ENCODE measurements at regions not wholly inside any gene's neighbourhood (a gene's known extent, or its start where the extent isn't known, plus 50 kb on each side); places are given as distances from the start of the nearest gene placed in this dataset.
A peak's percentile ranks its signal among the peaks of the same experiment; 100 is the strongest.

DNA sequence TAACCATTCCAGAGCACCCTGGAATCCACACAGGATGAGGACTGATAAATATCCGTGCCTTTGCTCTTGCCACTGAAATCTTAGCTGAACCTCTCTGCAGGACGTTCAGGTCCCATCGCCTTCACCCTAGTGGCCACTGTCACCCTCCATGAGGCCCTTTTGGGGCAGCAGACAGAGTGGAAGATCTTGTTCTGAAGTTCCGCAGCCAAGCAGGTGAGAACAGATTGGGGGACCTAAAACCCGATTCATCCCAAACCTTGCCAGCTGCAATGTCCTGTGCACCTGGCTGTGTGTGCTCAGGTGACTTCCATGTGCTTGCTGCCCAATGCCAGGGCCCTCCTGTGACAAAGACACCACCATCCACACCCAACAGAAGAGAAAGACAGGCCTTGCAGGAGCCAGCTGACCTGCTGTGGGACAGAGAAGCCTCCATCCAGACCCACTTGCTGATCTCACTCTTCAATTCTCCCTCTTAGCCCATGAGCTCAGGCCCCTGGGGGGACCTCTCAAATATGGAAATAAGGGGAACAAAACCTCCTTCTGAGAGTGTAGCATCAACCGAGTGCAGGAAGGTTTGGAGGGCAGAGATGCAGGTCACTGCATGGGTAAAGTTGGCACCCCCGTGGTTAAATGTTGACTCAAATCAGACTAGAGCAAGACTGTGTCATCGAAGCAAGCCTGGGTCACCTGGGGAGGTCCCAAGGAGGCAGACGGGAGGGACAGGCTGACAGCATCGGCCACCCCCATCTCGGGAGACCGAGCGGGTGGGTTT lies 308.7 kb upstream of the DIO3 start:
- H3K27me3 ChIP-seq (ENCODE audit: control insufficient read depth in 1 of 2, insufficient read depth in 2 of 2, low read length in 2 of 2), result peaks cover 23 to 82% of the 10 kb centered on the region in 2 experiments
- WGBS (ENCODE audit: low lambda C conversion rate), result 29% methylated on average over 5 of the region's 13 CpGs
- no peaks in the 10 kb centered on the region for H3K9me3 ChIP-seq (ENCODE audit: low read length)
- POLR2A ChIA-PET, result no interaction called here
- ATAC-seq, result no peak
- H3K4me3 ChIP-seq (replicated peaks in 1 of 3; ENCODE audit: insufficient read depth in 1 of 3, low read depth in 2 of 3, low read length in 3 of 3), result peak overlapping the region in 1 of 3 experiments; percentile 14; a peak in 1 of 6 replicates
- no peak for DNase-seq (ENCODE audit: low spot score)
- no TSS peak for BruUV-seq (replicated peaks)
- H4K20me1 ChIP-seq (ENCODE audit: insufficient read depth, low read length), result no peaks in the 10 kb centered on the region
- no peaks in the 10 kb centered on the region for H3K36me3 ChIP-seq (replicated peaks in 1 of 2; ENCODE audit: control insufficient read depth in 1 of 2, insufficient read depth in 2 of 2, low read length in 2 of 2)
- CTCF ChIA-PET (ENCODE audit: low intra/inter-chr PET ratio, low total read pairs), result no interaction called here
- TF ChIP-seq ZNF292 (CRISPR knock-in tag; IDR thresholded peaks at IDR 0.05; ENCODE audit: borderline replicate concordance, low read depth) (no peak), TAF1 (CRISPR knock-in tag; IDR thresholded peaks at IDR 0.05) (no peak), ZNF546 (CRISPR knock-in tag; conservative IDR thresholded peaks at IDR 0.05) (no peak), ZNF619 (CRISPR knock-in tag; IDR thresholded peaks at IDR 0.05) (no peak), ZBTB3 (CRISPR knock-in tag; IDR thresholded peaks at IDR 0.05; ENCODE audit: borderline replicate concordance, low read depth) (no peak), ZNF225 (CRISPR knock-in tag; IDR thresholded peaks at IDR 0.05) (no peak), ZNF562 (CRISPR knock-in tag; IDR thresholded peaks at IDR 0.05; ENCODE audit: borderline replicate concordance) (no peak), XRCC5 (optimal IDR thresholded peaks at IDR 0.05; ENCODE audit: low read length) (no peak), ZNF800 (CRISPR knock-in tag; IDR thresholded peaks at IDR 0.05) (no peak), CHCHD3 (CRISPR knock-in tag; IDR thresholded peaks at IDR 0.05) (no peak), BORCS8-MEF2B (CRISPR knock-in tag; IDR thresholded peaks at IDR 0.05) (no peak), ETV6 (CRISPR knock-in tag; conservative IDR thresholded peaks at IDR 0.05) (no peak), ARNTL (CRISPR knock-in tag; IDR thresholded peaks at IDR 0.05) (no peak), ZNF775 (CRISPR knock-in tag; IDR thresholded peaks at IDR 0.05; ENCODE audit: borderline replicate concordance) (no peak), JARID2 (CRISPR knock-in tag; IDR thresholded peaks at IDR 0.05; ENCODE audit: insufficient replicate concordance) (no peak)
- TF ChIP-seq, protein P1, sequence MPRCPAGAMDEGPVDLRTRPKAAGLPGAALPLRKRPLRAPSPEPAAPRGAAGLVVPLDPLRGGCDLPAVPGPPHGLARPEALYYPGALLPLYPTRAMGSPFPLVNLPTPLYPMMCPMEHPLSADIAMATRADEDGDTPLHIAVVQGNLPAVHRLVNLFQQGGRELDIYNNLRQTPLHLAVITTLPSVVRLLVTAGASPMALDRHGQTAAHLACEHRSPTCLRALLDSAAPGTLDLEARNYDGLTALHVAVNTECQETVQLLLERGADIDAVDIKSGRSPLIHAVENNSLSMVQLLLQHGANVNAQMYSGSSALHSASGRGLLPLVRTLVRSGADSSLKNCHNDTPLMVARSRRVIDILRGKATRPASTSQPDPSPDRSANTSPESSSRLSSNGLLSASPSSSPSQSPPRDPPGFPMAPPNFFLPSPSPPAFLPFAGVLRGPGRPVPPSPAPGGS (CRISPR knock-in tag; IDR thresholded peaks at IDR 0.05), result no peak
- TF ChIP-seq, protein P2, sequence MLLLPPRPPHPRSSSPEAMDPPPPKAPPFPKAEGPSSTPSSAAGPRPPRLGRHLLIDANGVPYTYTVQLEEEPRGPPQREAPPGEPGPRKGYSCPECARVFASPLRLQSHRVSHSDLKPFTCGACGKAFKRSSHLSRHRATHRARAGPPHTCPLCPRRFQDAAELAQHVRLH (CRISPR knock-in tag; IDR thresholded peaks at IDR 0.05; ENCODE audit: borderline replicate concordance, low read depth), result no peak
- no peak for FAIRE-seq
- H2AFZ ChIP-seq (ENCODE audit: low read length), result no peak overlapping the region
- peak overlapping the region; percentile 49 for H3K4me2 ChIP-seq (ENCODE audit: low read depth, low read length)
- peaks cover 12% of the 10 kb centered on the region for H3K4me1 ChIP-seq (ENCODE audit: insufficient read depth, low read length)
- H3K27ac ChIP-seq (ENCODE audit: extremely low read length, insufficient read depth, low read length), result no peak overlapping the region
- no peaks in the 10 kb centered on the region for H3K79me2 ChIP-seq (ENCODE audit: insufficient read depth, low read length)
- in situ Hi-C loops (cut with HindIII; ENCODE audit: extremely low pct_ligation_motif_present, low pct_unique_long_range_greater_than_20kb) (no loop called here), intact Hi-C loops (cut with micrococcal nuclease; ENCODE audit: unreplicated experiment) (no loop called here)
- H3K9ac ChIP-seq (ENCODE audit: insufficient read depth, low read depth, low read length), result no peak overlapping the region
